Astrocyte (in vitro differentiated cells and primary cell): ENCODE measurements at regions not wholly inside any gene's neighbourhood (a gene's known extent, or its start where the extent isn't known, plus 50 kb on each side); places are given as distances from the start of the nearest gene placed in this dataset.

ENCODE experiments used
- CTCF ChIP-seq: IDR thresholded peaks from 2 replicates; pipeline ENCODE4 v1.5.1; 2011; ENCODE audit warnings: low read depth, mild to moderate bottlenecking, inconsistent platforms, low read length, moderate library complexity; ENCODE audit not compliant: insufficient read depth
- EZH2 ChIP-seq: IDR thresholded peaks from 2 replicates; pipeline ENCODE4 v1.6.1; 2012; ENCODE audit warnings: mild to moderate bottlenecking, low read length, inconsistent platforms; ENCODE audit not compliant: insufficient read depth

GRCh38 chr5:1730487-1730847 lies 69.2 kb downstream of the MRPL36 start:
- TF ChIP-seq CTCF (no peak), EZH2 (no peak)
